Dedifferentiated amniotic fluid mesenchymal stem cell (primary cell): ENCODE measurements at regions not wholly inside any gene's neighbourhood (a gene's known extent, or its start where the extent isn't known, plus 50 kb on each side); places are given as distances from the start of the nearest gene placed in this dataset.

Source experiments
- DNase-seq: peaks from one replicate; pipeline ENCODE4 v3.0.0-alpha.2; 2016; ENCODE audit errors: extremely low spot score

- no peak for DNase-seq
Measured at GRCh38 chr5:88396751-88397281, 128.2 kb upstream of the TMEM161B start.

GRCh38 chr5:88396000-88396535 is 127.4 kb upstream of the TMEM161B start:
- DNase-seq, result no peak

- no peak for DNase-seq
Measured at GRCh38 chr5:88395264-88395663, 126.6 kb upstream of the TMEM161B start.

GRCh38 chr5:88394536-88395175 is 126.0 kb upstream of the TMEM161B start:
- DNase-seq, result no peak

GRCh38 chr5:88393716-88394535 is 125.3 kb upstream of the TMEM161B start:
- DNase-seq, result no peak

GRCh38 chr5:88393042-88393441 is 124.4 kb upstream of the TMEM161B start:
- DNase-seq, result no peak

GRCh38 chr5:88391991-88392390 is 123.3 kb upstream of the TMEM161B start:
- no peak for DNase-seq

GRCh38 chr5:88391116-88391515 is 122.5 kb upstream of the TMEM161B start:
- no peak for DNase-seq

- no peak for DNase-seq
Measured at GRCh38 chr5:88390481-88390880, 121.8 kb upstream of the TMEM161B start.

GRCh38 chr5:88390096-88390441 is 121.4 kb upstream of the TMEM161B start:
- no peak for DNase-seq

- no peak for DNase-seq
Measured at GRCh38 chr5:88389338-88390095, 120.9 kb upstream of the TMEM161B start.

GRCh38 chr5:88388476-88389337 is 120.1 kb upstream of the TMEM161B start:
- no peak for DNase-seq

- no peak for DNase-seq
Measured at GRCh38 chr5:88384886-88385285, 116.2 kb upstream of the TMEM161B start.

- DNase-seq, result no peak
Measured at GRCh38 chr5:88380332-88380731, 111.7 kb upstream of the TMEM161B start.

- DNase-seq, result no peak
Measured at GRCh38 chr5:88377705-88378656, 109.3 kb upstream of the TMEM161B start.

- no peak for DNase-seq
Measured at GRCh38 chr5:88377240-88377639, 108.6 kb upstream of the TMEM161B start.

GRCh38 chr5:88376728-88377127 is 108.1 kb upstream of the TMEM161B start:
- DNase-seq, result no peak

GRCh38 chr5:88374391-88374790 is 105.7 kb upstream of the TMEM161B start:
- DNase-seq, result no peak

- DNase-seq, result no peak
Measured at GRCh38 chr5:88370824-88371223, 102.2 kb upstream of the TMEM161B start.

GRCh38 chr5:88368201-88368600 is 99.6 kb upstream of the TMEM161B start:
- no peak for DNase-seq
